Common myeloid progenitor, CD34-positive (primary cell): ENCODE measurements at regions not wholly inside any gene's neighbourhood (a gene's known extent, or its start where the extent isn't known, plus 50 kb on each side); places are given as distances from the start of the nearest gene placed in this dataset.
"Not testable (repeated sequence)": the region's sequence is repeated elsewhere in the genome, so short reads cannot be mapped to it uniquely, and the experiment has no call there.

Source experiments
- CTCF ChIA-PET: fragments of 350-600 bp; sonication (Branson Sonifier 250); formaldehyde crosslinking; loops from one replicate; lab custom pipeline; 2021; ENCODE audit warnings: antibody characterized with exemption; lab: Charles Lee
- POLR2A ChIA-PET: fragments of 350-600 bp; sonication (Branson Sonifier 250); formaldehyde crosslinking; loops from one replicate; lab custom pipeline; 2021; ENCODE audit warnings: antibody characterized with exemption; lab: Charles Lee
- DNase-seq, 3 donors: peaks; one replicate each; pipeline versions ENCODE4 v3.0.0 to v3.0.0-alpha.2; 2013
- H3K27ac ChIP-seq, 2 experiments: 1 replicate in 1 of 2; 2 replicates in 1 of 2; pipeline ENCODE4 v1.7.0; 2013; ENCODE audit warnings: inconsistent platforms in 2 of 2, low read length in 2 of 2, mild to moderate bottlenecking in 2 of 2, low read depth in 1 of 2, moderate library complexity in 1 of 2; ENCODE audit not compliant: severe bottlenecking in 2 of 2, insufficient read depth in 1 of 2, poor library complexity in 1 of 2
- H3K27me3 ChIP-seq, 5 experiments: replicated peaks in 2 of 5; 1 replicate in 3 of 5; 2 replicates in 2 of 5; pipeline versions ENCODE4 v1.6.1 to v1.7.0; 2013; ENCODE audit warnings: low read length in 4 of 5, mild to moderate bottlenecking in 2 of 5, moderate library complexity in 2 of 5, inconsistent platforms in 1 of 5; ENCODE audit not compliant: insufficient read depth in 5 of 5, control insufficient read depth in 4 of 5
- H3K36me3 ChIP-seq, 4 experiments: 1 replicate in 2 of 4; 2 replicates in 2 of 4; pipeline versions ENCODE4 v1.6.1 to v1.7.0; 2013; ENCODE audit warnings: low read length in 3 of 4, control low read depth in 1 of 4, mild to moderate bottlenecking in 1 of 4; ENCODE audit not compliant: control insufficient read depth in 4 of 4, insufficient read depth in 4 of 4
- H3K4me1 ChIP-seq, 4 experiments: 1 replicate in 3 of 4; 2 replicates in 1 of 4; pipeline versions ENCODE4 v1.6.1 to v1.7.1; 2013; ENCODE audit warnings: low read length in 3 of 4, mild to moderate bottlenecking in 3 of 4, control low read depth in 1 of 4, inconsistent platforms in 1 of 4, moderate library complexity in 1 of 4; ENCODE audit not compliant: control insufficient read depth in 4 of 4, insufficient read depth in 4 of 4; ENCODE audit errors: control extremely low read depth in 1 of 4
- H3K4me3 ChIP-seq, 7 experiments: 1 replicate in 4 of 7; 2 replicates in 3 of 7; pipeline versions ENCODE4 v1.5.1 to v1.7.0; 2013; ENCODE audit warnings: mild to moderate bottlenecking in 7 of 7, low read length in 6 of 7, moderate library complexity in 6 of 7, inconsistent platforms in 2 of 7, low read depth in 2 of 7, control low read depth in 1 of 7; ENCODE audit not compliant: insufficient read depth in 4 of 7, control insufficient read depth in 1 of 7; ENCODE audit errors: extremely low read depth in 1 of 7
- H3K9me3 ChIP-seq, 5 experiments: 1 replicate in 4 of 5; 2 replicates in 1 of 5; pipeline versions ENCODE4 v1.6.1 to v1.7.1; 2013; ENCODE audit warnings: low read length in 4 of 5, mild to moderate bottlenecking in 2 of 5, inconsistent platforms in 1 of 5, low read depth in 1 of 5, moderate library complexity in 1 of 5; ENCODE audit not compliant: control insufficient read depth in 4 of 5, insufficient read depth in 2 of 5; ENCODE audit errors: control extremely low read depth in 1 of 5
- WGBS: methylation state at CpG from one replicate; pipeline ENCODE4 v1.1.5; 2013; ENCODE audit not compliant: insufficient coverage; 5-methylcytosine and 5-hydroxymethylcytosine counted together

DNA sequence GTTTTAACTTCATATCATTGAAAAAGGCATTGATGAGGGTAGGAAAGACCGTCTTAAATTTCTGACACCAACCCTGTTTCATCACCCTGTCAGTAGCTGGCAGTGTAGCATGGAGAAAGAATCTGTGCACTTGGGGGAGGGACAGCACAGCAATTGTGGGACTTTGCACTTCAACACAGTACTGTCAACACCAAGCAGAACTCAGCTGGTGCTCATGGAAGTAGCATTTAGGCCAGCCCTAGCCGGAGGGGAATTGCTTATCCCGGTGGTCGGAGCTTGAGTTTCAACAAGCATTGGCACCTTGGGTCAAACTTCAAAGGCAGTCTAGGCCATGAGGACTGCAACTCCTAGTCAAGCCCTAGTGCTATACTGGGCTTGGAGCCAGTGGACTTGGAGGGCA lies 285.8 kb upstream of the TGIF2LX start:
- not testable (repeated sequence) for H3K27ac ChIP-seq

DNA sequence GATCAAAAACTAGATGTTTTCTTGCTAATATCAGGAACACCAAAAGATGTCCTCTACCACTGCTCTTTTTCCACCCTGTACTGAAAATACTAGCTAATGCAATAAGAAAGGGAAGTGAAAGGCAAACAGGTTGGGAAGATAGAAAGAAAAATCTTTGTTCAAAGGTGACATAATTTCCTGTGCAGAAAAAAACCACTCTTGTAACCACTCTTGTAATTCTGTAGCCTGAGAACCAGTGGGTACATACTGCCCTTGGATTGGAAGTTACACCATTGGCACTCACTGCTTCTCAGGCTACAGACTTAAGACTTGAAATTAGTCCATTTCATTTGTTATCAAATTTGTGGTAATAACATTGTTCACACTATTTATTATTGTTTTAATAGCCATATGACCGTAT lies 263.0 kb upstream of the TGIF2LX start:
- CTCF ChIA-PET, H3K36me3 ChIP-seq, POLR2A ChIA-PET, DNase-seq, H3K4me3 ChIP-seq, H3K9me3 ChIP-seq, H3K27ac ChIP-seq, H3K4me1 ChIP-seq, H3K27me3 ChIP-seq: not testable (repeated sequence)
- WGBS, result no CpG with 5 or more reads among the region's 1 CpG

More for the DNA sequence above, 285.8 kb upstream of the TGIF2LX start:
- H3K27me3 ChIP-seq, H3K36me3 ChIP-seq, H3K4me1 ChIP-seq, CTCF ChIA-PET, H3K4me3 ChIP-seq, POLR2A ChIA-PET, DNase-seq, H3K9me3 ChIP-seq: not testable (repeated sequence)
- WGBS, result 84% methylated on average over 3 of the region's 4 CpGs

DNA sequence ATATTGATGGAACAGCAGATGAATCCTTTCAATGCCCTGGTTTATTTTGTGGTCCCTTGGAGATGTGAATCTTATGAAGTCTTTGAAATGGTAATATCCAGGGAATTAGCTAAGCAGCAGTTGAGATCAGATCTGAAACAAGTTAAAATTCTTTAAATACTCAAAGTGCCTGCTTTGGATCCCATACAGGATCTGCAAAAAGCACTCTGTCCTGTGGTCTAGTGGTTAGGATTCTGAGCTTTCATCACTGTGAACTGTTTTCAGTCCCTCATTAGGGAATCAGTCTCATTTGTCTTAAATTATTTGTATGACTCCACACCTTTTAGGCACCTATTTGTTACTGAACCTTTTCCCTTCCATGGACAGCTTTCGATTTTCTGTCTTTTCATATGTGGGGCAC lies 215.2 kb upstream of the TGIF2LX start:
- WGBS, result no CpG with 5 or more reads among the region's 1 CpG
- POLR2A ChIA-PET, result not testable (repeated sequence)

DNA sequence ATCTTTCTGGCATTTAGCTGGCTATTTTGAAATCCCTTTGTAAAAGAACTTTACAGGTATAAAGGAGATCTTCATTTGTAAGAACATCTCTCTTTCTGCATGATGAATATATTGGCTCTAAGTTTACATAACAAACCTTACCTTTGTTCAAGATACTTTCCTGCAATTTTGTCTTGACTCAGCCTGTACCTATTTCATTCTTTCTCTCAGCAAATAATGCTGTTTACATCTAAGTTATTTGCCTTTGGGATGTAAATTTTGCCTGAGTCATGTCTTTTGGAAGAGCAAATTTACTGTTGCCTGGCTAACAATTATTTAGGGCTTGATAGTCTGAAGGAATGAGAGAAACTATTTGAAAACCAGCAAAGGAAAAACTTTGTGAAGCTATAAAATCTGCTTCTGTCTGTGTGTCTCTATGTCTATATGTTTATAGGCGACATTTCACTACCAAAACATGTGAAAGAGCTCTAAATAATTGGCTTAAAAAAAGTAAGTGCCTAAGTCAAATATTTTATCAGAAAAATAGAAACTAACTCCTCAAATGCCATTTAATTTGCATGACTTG lies 214.3 kb upstream of the TGIF2LX start:
- POLR2A ChIA-PET, H3K4me1 ChIP-seq, H3K27me3 ChIP-seq, H3K4me3 ChIP-seq, DNase-seq, CTCF ChIA-PET, H3K36me3 ChIP-seq, H3K9me3 ChIP-seq, H3K27ac ChIP-seq: not testable (repeated sequence)
- WGBS, result no CpG with 5 or more reads among the region's 1 CpG

More for the DNA sequence above, 215.2 kb upstream of the TGIF2LX start:
- CTCF ChIA-PET, H3K36me3 ChIP-seq, H3K4me3 ChIP-seq, H3K27me3 ChIP-seq, H3K4me1 ChIP-seq, H3K27ac ChIP-seq, DNase-seq, H3K9me3 ChIP-seq: not testable (repeated sequence)

DNA sequence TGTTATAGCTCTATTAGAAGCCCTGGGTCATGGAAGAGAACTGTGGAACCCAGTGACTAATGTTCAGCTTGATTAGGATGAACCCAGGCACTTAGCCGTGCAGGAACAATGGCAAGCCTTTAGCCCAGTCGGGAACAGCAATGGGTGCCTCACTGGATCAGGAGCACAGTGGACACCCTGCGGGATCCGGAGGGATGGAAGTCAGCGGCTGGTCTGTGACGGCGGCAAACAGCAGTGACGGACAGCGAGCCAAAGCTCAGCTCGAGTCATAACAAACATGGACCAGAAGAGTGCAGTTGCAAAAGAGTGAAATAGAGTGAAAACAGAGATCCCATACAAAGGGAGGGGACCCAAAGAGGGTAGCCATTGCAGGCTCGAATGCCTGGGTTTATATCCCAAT lies 187.3 kb upstream of the TGIF2LX start:
- DNase-seq, H3K36me3 ChIP-seq, POLR2A ChIA-PET, H3K4me1 ChIP-seq, H3K9me3 ChIP-seq, CTCF ChIA-PET, H3K27ac ChIP-seq, H3K27me3 ChIP-seq, H3K4me3 ChIP-seq: not testable (repeated sequence)
- 95% methylated on average over 11 of the region's 11 CpGs for WGBS

DNA sequence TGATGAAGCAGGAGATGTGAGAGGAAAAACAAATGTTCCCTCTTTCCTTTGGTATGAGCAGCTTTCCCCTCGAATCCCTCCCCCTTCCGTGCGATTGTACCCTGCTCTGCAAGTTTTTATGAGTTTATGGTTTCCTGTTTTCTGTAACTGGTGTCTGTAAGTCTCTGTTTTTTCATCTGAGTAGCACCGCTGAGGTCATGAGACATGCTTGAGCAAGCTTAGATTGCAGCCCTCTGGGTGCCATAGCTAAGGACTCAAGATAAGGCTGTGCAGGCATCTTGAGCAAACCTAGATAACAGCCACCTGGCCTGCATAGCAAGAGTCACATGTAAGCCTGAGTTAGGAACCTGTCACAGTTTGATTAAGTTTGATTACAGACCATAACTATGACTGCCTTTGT lies 165.2 kb upstream of the TGIF2LX start:
- H3K27ac ChIP-seq, H3K4me1 ChIP-seq, H3K9me3 ChIP-seq, POLR2A ChIA-PET, H3K36me3 ChIP-seq, DNase-seq, H3K27me3 ChIP-seq, CTCF ChIA-PET, H3K4me3 ChIP-seq: not testable (repeated sequence)
- no CpG with 5 or more reads among the region's 4 CpGs for WGBS

DNA sequence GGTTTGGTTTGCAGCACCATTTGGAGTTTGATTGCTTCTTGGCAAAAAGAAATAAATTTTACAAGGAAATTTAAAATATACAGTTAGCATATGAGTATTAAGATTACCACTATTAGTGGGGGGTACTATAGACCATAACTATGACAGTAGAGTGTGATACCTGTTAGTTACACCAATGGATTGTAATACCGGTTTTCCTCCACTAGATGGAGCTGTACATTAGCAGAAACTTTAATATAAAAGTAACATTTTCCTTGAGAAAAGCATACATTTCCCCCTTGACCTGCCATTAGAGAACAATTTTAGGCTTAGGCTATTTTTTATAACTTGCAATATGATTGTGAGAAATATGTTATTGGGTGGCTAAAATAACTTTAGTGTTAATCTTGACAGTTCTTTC lies 163.9 kb upstream of the TGIF2LX start:
- CTCF ChIA-PET, H3K9me3 ChIP-seq, H3K4me3 ChIP-seq, H3K36me3 ChIP-seq, POLR2A ChIA-PET, H3K4me1 ChIP-seq, H3K27ac ChIP-seq, H3K27me3 ChIP-seq: not testable (repeated sequence)
- no CpG with 5 or more reads among the region's 1 CpG for WGBS
- peak in 2 of 3 donors; percentile 11 to 19 for DNase-seq
